GM23338 (cell line): ENCODE measurements at regions not wholly inside any gene's neighbourhood (a gene's known extent, or its start where the extent isn't known, plus 50 kb on each side); places are given as distances from the start of the nearest gene placed in this dataset.

Experiments
- ATAC-seq: fragments of 200-7000 bp; cut with Tn5 transposase; 3 replicates; pipeline ENCODE4 v1.9.1; 2020
- DNase-seq: peaks from one replicate; pipeline ENCODE4 v3.0.0-alpha.2; 2015; ENCODE audit warnings: low spot score
- H2AFZ ChIP-seq: fragments of 200-600 bp; sonication (generic); 2 replicates; pipeline ENCODE4 v1.8.0; 2016; ENCODE audit warnings: antibody characterized with exemption, mild to moderate bottlenecking, moderate library complexity
- H3F3A ChIP-seq: fragments of 200-600 bp; sonication (generic); replicated peaks from 2 replicates; pipeline ENCODE4 v1.8.0; 2017; ENCODE audit warnings: antibody characterized with exemption, mixed run types, low read depth
- H3K27ac ChIP-seq: fragments of 200-600 bp; sonication (generic); 2 replicates; pipeline ENCODE4 v1.6.1; 2016; ENCODE audit warnings: low read depth
- H3K27me3 ChIP-seq: fragments of 200-600 bp; sonication (generic); 2 replicates; pipeline ENCODE4 v1.8.0; 2016; ENCODE audit warnings: mild to moderate bottlenecking, mixed run types, moderate library complexity; ENCODE audit not compliant: insufficient read depth
- H3K36me3 ChIP-seq: fragments of 200-600 bp; sonication (generic); 2 replicates; pipeline ENCODE4 v1.8.0; 2016; ENCODE audit warnings: mild to moderate bottlenecking; ENCODE audit not compliant: insufficient read depth
- H3K4me1 ChIP-seq: fragments of 200-600 bp; sonication (generic); 2 replicates; pipeline ENCODE4 v1.8.0; 2016; ENCODE audit warnings: mild to moderate bottlenecking, moderate library complexity; ENCODE audit not compliant: insufficient read depth
- H3K4me2 ChIP-seq: fragments of 200-600 bp; sonication (generic); 2 replicates; pipeline ENCODE4 v1.7.1; 2017; ENCODE audit warnings: mixed run types
- H3K4me3 ChIP-seq: fragments of 200-600 bp; sonication (generic); 2 replicates; pipeline ENCODE4 v1.6.1; 2016; ENCODE audit warnings: mixed run types
- H3K79me2 ChIP-seq: fragments of 200-600 bp; sonication (generic); replicated peaks from 2 replicates; pipeline ENCODE4 v1.8.0; 2017; ENCODE audit warnings: mild to moderate bottlenecking; ENCODE audit not compliant: insufficient read depth
- H3K9me2 ChIP-seq: fragments of 200-600 bp; sonication (generic); 2 replicates; pipeline ENCODE4 v1.8.0; 2017; ENCODE audit not compliant: insufficient read depth
- H4K20me1 ChIP-seq: fragments of 200-600 bp; sonication (generic); replicated peaks from 2 replicates; pipeline ENCODE4 v1.8.0; 2017; ENCODE audit warnings: mild to moderate bottlenecking; ENCODE audit not compliant: insufficient read depth
- H3K27ac Mint-ChIP-seq: 2 replicates; pipeline ENCODE4 v1.8.0; 2020; ENCODE audit warnings: inconsistent platforms, mild to moderate bottlenecking, moderate library complexity, mixed read lengths
- H3K27me3 Mint-ChIP-seq: 3 replicates; pipeline ENCODE4 v1.8.0; 2022; ENCODE audit warnings: low read depth, mild to moderate bottlenecking, moderate library complexity, mixed read lengths, inconsistent platforms; ENCODE audit not compliant: insufficient read depth, poor library complexity
- H3K36me3 Mint-ChIP-seq: 3 replicates; pipeline ENCODE4 v1.8.0; 2021; ENCODE audit warnings: low read depth, mild to moderate bottlenecking, inconsistent platforms, moderate library complexity, mixed read lengths
- H3K4me1 Mint-ChIP-seq: 3 replicates; pipeline ENCODE4 v1.8.0; 2020; ENCODE audit warnings: mild to moderate bottlenecking, inconsistent platforms, mixed read lengths
- H3K4me3 Mint-ChIP-seq: 3 replicates; pipeline ENCODE4 v1.8.0; 2021; ENCODE audit warnings: moderate library complexity, mild to moderate bottlenecking, inconsistent platforms, mixed read lengths
- H3K9me3 Mint-ChIP-seq: 3 replicates; pipeline ENCODE4 v1.8.0; 2020; ENCODE audit warnings: moderate library complexity, mild to moderate bottlenecking, inconsistent platforms, mixed read lengths
- CREB1 ChIP-seq: fragments of 250-450 bp; sonication (Bioruptor Pico); IDR thresholded peaks from 2 replicates; pipeline ENCODE4 v1.5.0; 2020; ENCODE audit warnings: low read depth, mild to moderate bottlenecking, moderate library complexity
- CTCF ChIP-seq, 2 experiments: fragments of 200-600 bp in 1 of 2; sonication (generic) in 1 of 2; conservative IDR thresholded peaks; 2 replicates each; pipeline versions ENCODE4 v1.5.1 to v1.6.1; 2016 to 2017; ENCODE audit warnings: antibody characterized with exemption in 2 of 2, low read depth in 2 of 2, mild to moderate bottlenecking in 2 of 2, moderate library complexity in 1 of 2
- EZH2phosphoT487 ChIP-seq: fragments of 200-600 bp; sonication (generic); IDR thresholded peaks from one replicate; pipeline ENCODE4 v1.8.1; 2018; ENCODE audit warnings: antibody characterized with exemption; ENCODE audit not compliant: unreplicated experiment
- JUNB ChIP-seq: IDR thresholded peaks from one replicate; pipeline ENCODE4 v1.6.1; 2016; ENCODE audit warnings: antibody characterized with exemption; ENCODE audit not compliant: unreplicated experiment
- NANOG ChIP-seq: IDR thresholded peaks from 2 replicates; pipeline ENCODE4 v1.6.1; 2016; ENCODE audit warnings: antibody characterized with exemption, borderline replicate concordance
- ZNF462 ChIP-seq: fragments of 250-450 bp; sonication (Bioruptor Pico); IDR thresholded peaks from 2 replicates; pipeline ENCODE4 v1.5.0; 2020; ENCODE audit warnings: mild to moderate bottlenecking, moderate library complexity

GRCh38 chr2:236740506-236740905 lies 170.9 kb downstream of the ACKR3 start:
- H2AFZ ChIP-seq = no peak overlapping the region
- H3K4me1 Mint-ChIP-seq = peaks cover 13% of the 10 kb centered on the region
- peaks cover 12% of the 10 kb centered on the region for H3K4me1 ChIP-seq
- no peaks in the 10 kb centered on the region for H3K79me2 ChIP-seq
- no peaks in the 10 kb centered on the region for H3F3A ChIP-seq
- H3K4me3 Mint-ChIP-seq = no peak overlapping the region
- no peaks in the 10 kb centered on the region for H4K20me1 ChIP-seq
- H3K4me2 ChIP-seq = no peak overlapping the region
- H3K27ac ChIP-seq = no peak overlapping the region
- H3K36me3 ChIP-seq = no peaks in the 10 kb centered on the region
- H3K9me3 Mint-ChIP-seq = no peaks in the 10 kb centered on the region; the same call in 2 of the 3 replicates
- ATAC-seq (no peak), DNase-seq (no peak)
- peaks cover 4% of the 10 kb centered on the region for H3K27me3 Mint-ChIP-seq
- H3K36me3 Mint-ChIP-seq = no peaks in the 10 kb centered on the region
- peaks cover 3% of the 10 kb centered on the region; the same call in 1 of the 2 replicates for H3K9me2 ChIP-seq
- TF ChIP-seq NANOG = no peak
- no peaks in the 10 kb centered on the region for H3K27me3 ChIP-seq
- H3K27ac Mint-ChIP-seq = no peak overlapping the region
- no peak overlapping the region for H3K4me3 ChIP-seq

- no peak for TF ChIP-seq CREB1 (CRISPR knock-in tag)
- TF ChIP-seq CTCF (conservative IDR thresholded peaks at IDR 0.05; ENCODE audit: low read depth in 2 of 2) = no peak
- no peak for TF ChIP-seq JUNB
- TF ChIP-seq ZNF462 (CRISPR knock-in tag) = no peak
- no peak for TF ChIP-seq EZH2phosphoT487
- Histone ChIP-seq H3K4me1 (peaks cover 12% of the 10 kb centered on the region), H3K4me3 (no peak overlapping the region), H3K4me2 (no peak overlapping the region), H3K9me2 (peaks cover 3% of the 10 kb centered on the region; the same call in 1 of the 2 replicates), H3K36me3 (no peaks in the 10 kb centered on the region), H3K27me3 (no peaks in the 10 kb centered on the region), H2AFZ (peak overlapping the region; percentile 28; the same call in 1 of the 2 replicates), H3K27ac (no peak overlapping the region), H3F3A (no peaks in the 10 kb centered on the region), H4K20me1 (no peaks in the 10 kb centered on the region), H3K79me2 (no peaks in the 10 kb centered on the region)
- Mint-ChIP-seq H3K9me3 (no peaks in the 10 kb centered on the region; the same call in 2 of the 3 replicates), H3K36me3 (no peaks in the 10 kb centered on the region), H3K27ac (no peak overlapping the region), H3K4me1 (peaks cover 24% of the 10 kb centered on the region), H3K27me3 (peaks cover 4% of the 10 kb centered on the region), H3K4me3 (no peak overlapping the region)
- DNase-seq (no peak), ATAC-seq (no peak)
Observed at GRCh38 chr2:236743039-236743920, 173.7 kb downstream of the ACKR3 start.
